Heart left ventricle (tissue), 16 donors: ENCODE measurements at regions not wholly inside any gene's neighbourhood (a gene's known extent, or its start where the extent isn't known, plus 50 kb on each side); places are given as distances from the start of the nearest gene placed in this dataset.

ENCODE experiments used
- ATAC-seq, 4 donors: fragments of 200-7000 bp; cut with Tn5 transposase; one replicate each; pipeline ENCODE4 v1.9.1; 2020 to 2022; ENCODE audit warnings: moderate library complexity in 4 of 4, mild to moderate bottlenecking in 3 of 4, moderate number of reproducible peaks in 1 of 4
- DNase-seq, 5 donors: peaks; one replicate each; pipeline ENCODE4 v3.0.0-alpha.2; 2020
- H3K27ac ChIP-seq, 12 donors: fragments of 200-600 bp; sonication (generic) in 4 of 12; one replicate each; pipeline versions ENCODE4 v1.5.0 to v1.8.0; 2016 to 2022; ENCODE audit warnings: mild to moderate bottlenecking in 2 of 12
- H3K27me3 ChIP-seq, 9 donors: fragments of 200-600 bp; sonication (generic) in 2 of 9; one replicate each; pipeline versions ENCODE4 v1.5.1 to v1.8.0; 2016 to 2022; ENCODE audit warnings: mild to moderate bottlenecking in 3 of 9
- H3K36me3 ChIP-seq, 9 donors: fragments of 200-600 bp; sonication (generic) in 2 of 9; one replicate each; pipeline versions ENCODE4 v1.5.0 to v1.8.0; 2018 to 2022; ENCODE audit warnings: mild to moderate bottlenecking in 2 of 9
- H3K4me1 ChIP-seq, 12 donors: fragments of 200-600 bp; sonication (generic) in 4 of 12; one replicate each; pipeline versions ENCODE4 v1.5.0 to v1.8.0; 2016 to 2022; ENCODE audit warnings: mild to moderate bottlenecking in 3 of 12
- H3K4me3 ChIP-seq, 12 donors: fragments of 200-600 bp; sonication (generic) in 4 of 12; one replicate each; pipeline versions ENCODE4 v1.5.0 to v1.8.0; 2017 to 2022; ENCODE audit warnings: mild to moderate bottlenecking in 9 of 12, moderate library complexity in 4 of 12
- H3K9me3 ChIP-seq, 12 donors: fragments of 200-600 bp; sonication (generic) in 4 of 12; one replicate each; pipeline versions ENCODE4 v1.5.0 to v1.8.0; 2016 to 2022; ENCODE audit warnings: mild to moderate bottlenecking in 1 of 12
- CTCF ChIP-seq, 12 donors: fragments of 200-600 bp; sonication (generic) in 4 of 12; IDR thresholded peaks; one replicate each; pipeline versions ENCODE4 v1.5.0 to v1.8.0; 2018 to 2022; ENCODE audit warnings: antibody characterized with exemption in 12 of 12, mild to moderate bottlenecking in 5 of 12
- POLR2A ChIP-seq, 2 donors: fragments of 450-650 bp; IDR thresholded peaks; one replicate each; pipeline ENCODE4 v1.6.1; 2017; ENCODE audit warnings: antibody characterized with exemption in 2 of 2, mild to moderate bottlenecking in 2 of 2, moderate library complexity in 2 of 2
- WGBS, 4 donors: extraction: QIAGEN DNeasy Blood & Tissue Kit in 2 of 4; methylation state at CpG; one replicate each; pipeline versions ENCODE4 v1.1.5 to v1.1.7; 2013 to 2018; 5-methylcytosine and 5-hydroxymethylcytosine counted together
- intact Hi-C, 10 donors: fragments of 100-400 bp; cut with DNase I; formaldehyde crosslinking; loops; one replicate each; pipeline versions ENCODE4 v1.11.1 to v1.14.2; 2022
- donor health status: ischemic (EF 13 %, LVEDD 7.1; RV severe dilation, severe dysfunction).
- donor health status: healthy with polysubstance abuse.
- donor health status: DM: no; HTN: yes; CAD: no.
- donor health status: DM: no; HTN: no; CAD: no.
- donor health status: ischemic (EF 25% LVEDD 6.9; RV normal size, moderate dysfunction).
- donor health status: ischemic (EF 25% LVEDD 5.7; RV mildly dilated, moderate dysfunction).
- donor health status: healthy.
- donor health status: DM: yes; HTN: yes; CAD: no.
- donor health status: ischemic (EF 35%, LVEDD 5.7; RV mildly dilated, moderate dysfunction).
- donor health status: nonischemic (EF 11% LVEDD 7.7; RV severe dilation, severe dysfunction).
- donor health status: DM: yes; HTN: yes; CAD: no.
- donor health status: PGD.
- donor health status: ischemic (EF 29% LVEDD 5.4; RV normal size, mild dysfunction).
- donor health status: nonischemic (EF 23%, LVEDD 6.1; RV moderate dilation, normal function).

GRCh38 chr15:95664450-95664849 lies 666.0 kb upstream of the NR2F2 start:
- intact Hi-C loops, result loop anchor here in 1 of 10 donors (10.0 kb wide), 1 partner anchor 180 kb away; no protein-coding TSS in a partner anchor
- TF ChIP-seq POLR2A (IDR thresholded peaks at IDR 0.05), result no peak
- no peak for TF ChIP-seq CTCF (IDR thresholded peaks at IDR 0.05)
- 75 to 88% (median 80%) methylated on average over 3 of the region's 3 CpGs for WGBS, 4 donors
- ATAC-seq, result no peak
- Histone ChIP-seq H3K36me3 (no peaks in the 10 kb centered on the region), H3K9me3 (no peaks in the 10 kb centered on the region), H3K27ac (peak overlapping the region in 1 of 12 donors; percentile 32), H3K4me3 (no peak overlapping the region), H3K4me1 (peaks cover 0 to 10% (median 0%) of the 10 kb centered on the region in 12 donors), H3K27me3 (no peaks in the 10 kb centered on the region)
- no peak for DNase-seq

GRCh38 chr15:95669146-95669922 lies 661.2 kb upstream of the NR2F2 start:
- no peaks in the 10 kb centered on the region for H3K27me3 ChIP-seq
- H3K27ac ChIP-seq, result peak overlapping the region in 11 of 12 donors; percentile 9 to 79 (median 52)
- intact Hi-C loops, result loop anchor here in 1 of 10 donors (10.0 kb wide), 1 partner anchor 175 kb away; no protein-coding TSS in a partner anchor
- H3K9me3 ChIP-seq, result no peaks in the 10 kb centered on the region
- no peaks in the 10 kb centered on the region for H3K36me3 ChIP-seq
- peak overlapping the region in 8 of 12 donors; percentile 13 to 45 (median 30) for H3K4me3 ChIP-seq
- ATAC-seq, result peak in 1 of 4 donors; percentile 39
- no peak for TF ChIP-seq CTCF (IDR thresholded peaks at IDR 0.05)
- no peak for TF ChIP-seq POLR2A (IDR thresholded peaks at IDR 0.05)
- peak in 1 of 5 donors; percentile 8 for DNase-seq
- H3K4me1 ChIP-seq, result peaks cover 0 to 7% (median 0%) of the 10 kb centered on the region in 12 donors
- 51 to 63% (median 53%) methylated on average over 10 of the region's 10 CpGs for WGBS, 4 donors

- H3K9me3 ChIP-seq, result no peaks in the 10 kb centered on the region
- no peaks in the 10 kb centered on the region for H3K27me3 ChIP-seq
- 92 to 98% (median 96%) methylated on average over 4 of the region's 4 CpGs for WGBS, 4 donors
- H3K4me1 ChIP-seq, result peaks cover 0 to 5% (median 0%) of the 10 kb centered on the region in 12 donors
- no peaks in the 10 kb centered on the region for H3K36me3 ChIP-seq
- no peak overlapping the region for H3K27ac ChIP-seq
- TF ChIP-seq CTCF (IDR thresholded peaks at IDR 0.05) (no peak), POLR2A (IDR thresholded peaks at IDR 0.05) (no peak)
- no peak for ATAC-seq
- DNase-seq, result no peak
- H3K4me3 ChIP-seq, result no peak overlapping the region
- intact Hi-C loops, result no loop called here
Measured at GRCh38 chr15:95674031-95674430, 656.5 kb upstream of the NR2F2 start.

- H3K9me3 ChIP-seq, result no peaks in the 10 kb centered on the region
- no peak for DNase-seq
- H3K36me3 ChIP-seq, result no peaks in the 10 kb centered on the region
- ATAC-seq, result no peak
- no peaks in the 10 kb centered on the region for H3K27me3 ChIP-seq
- peaks cover 0 to 4% (median 0%) of the 10 kb centered on the region in 12 donors for H3K4me1 ChIP-seq
- no peak overlapping the region for H3K27ac ChIP-seq
- no peak for TF ChIP-seq CTCF (IDR thresholded peaks at IDR 0.05)
- no peak for TF ChIP-seq POLR2A (IDR thresholded peaks at IDR 0.05)
- intact Hi-C loops, result no loop called here
- H3K4me3 ChIP-seq, result no peak overlapping the region
- WGBS, 4 donors, result 93 to 96% (median 95%) methylated on average over 3 of the region's 3 CpGs
Measured at GRCh38 chr15:95676500-95676899, 654.0 kb upstream of the NR2F2 start.
